Liver (tissue), 8 donors: ENCODE measurements at regions not wholly inside any gene's neighbourhood (a gene's known extent, or its start where the extent isn't known, plus 50 kb on each side); places are given as distances from the start of the nearest gene placed in this dataset.

Experiments
- DNase-seq: peaks from one replicate; pipeline ENCODE4 v3.0.0-alpha.2; 2017; ENCODE audit warnings: low spot score
- H3K27ac ChIP-seq, 2 donors: one replicate each; pipeline ENCODE4 v1.7.0; 2013; ENCODE audit warnings: inconsistent platforms in 2 of 2, low read length in 2 of 2, control low read depth in 1 of 2, low read depth in 1 of 2, mild to moderate bottlenecking in 1 of 2
- H3K27me3 ChIP-seq, 4 donors: one replicate each; pipeline versions ENCODE4 v1.6.1 to v1.7.0; 2013; ENCODE audit warnings: low read length in 3 of 4, inconsistent platforms in 1 of 4, mild to moderate bottlenecking in 1 of 4, moderate library complexity in 1 of 4; ENCODE audit not compliant: control insufficient read depth in 4 of 4, insufficient read depth in 4 of 4
- H3K36me3 ChIP-seq, 4 donors: one replicate each; pipeline versions ENCODE4 v1.6.1 to v1.7.0; 2013; ENCODE audit warnings: low read length in 3 of 4, mild to moderate bottlenecking in 3 of 4, low read depth in 1 of 4, moderate library complexity in 1 of 4; ENCODE audit not compliant: control insufficient read depth in 4 of 4, insufficient read depth in 3 of 4
- H3K4me1 ChIP-seq, 4 donors: one replicate each; pipeline versions ENCODE4 v1.6.1 to v1.7.0; 2013; ENCODE audit warnings: low read length in 3 of 4, mild to moderate bottlenecking in 3 of 4, moderate library complexity in 1 of 4; ENCODE audit not compliant: control insufficient read depth in 4 of 4, insufficient read depth in 4 of 4
- H3K4me3 ChIP-seq, 3 donors: one replicate each; pipeline versions ENCODE4 v1.6.1 to v1.7.0; 2013; ENCODE audit warnings: low read length in 3 of 3, control low read depth in 1 of 3, low read depth in 1 of 3, mild to moderate bottlenecking in 1 of 3
- H3K9ac ChIP-seq, 2 donors: one replicate each; pipeline ENCODE4 v1.7.0; 2013; ENCODE audit warnings: low read length in 2 of 2, mild to moderate bottlenecking in 2 of 2, moderate library complexity in 2 of 2, control low read depth in 1 of 2, low read depth in 1 of 2
- H3K9me3 ChIP-seq, 4 donors: one replicate each; pipeline versions ENCODE4 v1.6.1 to v1.7.0; 2013; ENCODE audit warnings: low read length in 3 of 4; ENCODE audit not compliant: control insufficient read depth in 4 of 4
- ATF3 ChIP-seq: IDR thresholded peaks from 2 replicates; pipeline ENCODE4 v1.6.1; 2016; ENCODE audit warnings: antibody characterized with exemption
- CTCF ChIP-seq: fragments of 150-350 bp; IDR thresholded peaks from 2 replicates; pipeline ENCODE4 v1.5.1; 2017; ENCODE audit warnings: improper control_type of control experiment, low read depth, low read length; ENCODE audit not compliant: missing input control
- EGR1 ChIP-seq, 2 donors: IDR thresholded peaks; 2 replicates each; pipeline ENCODE4 v1.6.1; 2016 to 2018; ENCODE audit warnings: antibody characterized with exemption in 2 of 2, low read depth in 2 of 2
- FOXA1 ChIP-seq: IDR thresholded peaks from 2 replicates; pipeline ENCODE4 v1.6.1; 2016; ENCODE audit warnings: antibody characterized with exemption
- FOXA2 ChIP-seq: IDR thresholded peaks from 2 replicates; pipeline ENCODE4 v1.6.1; 2016; ENCODE audit warnings: antibody characterized with exemption
- HNF4A ChIP-seq, 2 donors: conservative IDR thresholded peaks; 2 replicates each; pipeline ENCODE4 v1.6.1; 2016; ENCODE audit warnings: antibody characterized with exemption in 2 of 2, mild to moderate bottlenecking in 2 of 2
- HNF4G ChIP-seq: IDR thresholded peaks from 2 replicates; pipeline ENCODE4 v1.6.1; 2016; ENCODE audit warnings: antibody characterized with exemption
- JUND ChIP-seq, 2 donors: IDR thresholded peaks; 2 replicates each; pipeline ENCODE4 v1.6.1; 2016; ENCODE audit warnings: antibody characterized with exemption in 2 of 2
- MAX ChIP-seq: IDR thresholded peaks from 2 replicates; pipeline ENCODE4 v1.6.1; 2016; ENCODE audit warnings: antibody characterized with exemption
- NR2F2 ChIP-seq: IDR thresholded peaks from 2 replicates; pipeline ENCODE4 v1.6.1; 2016; ENCODE audit warnings: antibody characterized with exemption
- RAD21 ChIP-seq, 2 donors: IDR thresholded peaks; 2 replicates each; pipeline ENCODE4 v1.6.1; 2016; ENCODE audit warnings: antibody characterized with exemption in 2 of 2, mild to moderate bottlenecking in 2 of 2
- REST ChIP-seq: IDR thresholded peaks from 2 replicates; pipeline ENCODE4 v1.6.1; 2016; ENCODE audit warnings: antibody characterized with exemption, mild to moderate bottlenecking
- RXRA ChIP-seq, 2 donors: IDR thresholded peaks; 2 replicates each; pipeline ENCODE4 v1.6.1; 2017 to 2018; ENCODE audit warnings: antibody characterized with exemption in 2 of 2, mild to moderate bottlenecking in 1 of 2
- SP1 ChIP-seq: IDR thresholded peaks from 2 replicates; pipeline ENCODE4 v1.6.1; 2018; ENCODE audit warnings: antibody characterized with exemption, mild to moderate bottlenecking
- TAF1 ChIP-seq: conservative IDR thresholded peaks from 2 replicates; pipeline ENCODE4 v1.6.1; 2016; ENCODE audit warnings: antibody characterized with exemption, mild to moderate bottlenecking
- YY1 ChIP-seq: IDR thresholded peaks from 2 replicates; pipeline ENCODE4 v1.6.1; 2016; ENCODE audit warnings: antibody characterized with exemption, mild to moderate bottlenecking
- ZBTB33 ChIP-seq: IDR thresholded peaks from 2 replicates; pipeline ENCODE4 v1.6.1; 2016; ENCODE audit warnings: antibody characterized with exemption
- WGBS: extraction: QIAGEN DNeasy Blood & Tissue Kit; methylation state at CpG from one replicate; pipeline ENCODE4 v1.1.7; 2013; 5-methylcytosine and 5-hydroxymethylcytosine counted together
- donor health status: healthy.
- donor health status: healthy.
- donor health status: healthy.
- donor health status: healthy.
- donor health status: healthy.

GRCh38 chr22:47633111-47633510 lies 870.7 kb downstream of the TBC1D22A start (continued):
- TF ChIP-seq CTCF: no peak
- TF ChIP-seq RAD21 (IDR thresholded peaks at IDR 0.05): no peak

- Histone ChIP-seq H3K9ac (no peak overlapping the region), H3K4me3 (no peak overlapping the region), H3K36me3 (no peaks in the 10 kb centered on the region), H3K4me1 (no peaks in the 10 kb centered on the region), H3K27me3 (peaks cover 0 to 5% (median 0%) of the 10 kb centered on the region in 4 donors), H3K9me3 (peaks cover 0 to 8% (median 5%) of the 10 kb centered on the region in 4 donors), H3K27ac (no peak overlapping the region)
- WGBS: 61% methylated on average over 10 of the region's 10 CpGs
- TF ChIP-seq FOXA1 (no peak), YY1 (no peak), ZBTB33 (no peak), HNF4G (no peak), TAF1 (no peak), ATF3 (no peak), RAD21 (IDR thresholded peaks at IDR 0.05) (no peak), RXRA (IDR thresholded peaks at IDR 0.05) (no peak), SP1 (no peak), NR2F2 (no peak), REST (no peak), HNF4A (conservative IDR thresholded peaks at IDR 0.05) (no peak), JUND (IDR thresholded peaks at IDR 0.05) (no peak), EGR1 (IDR thresholded peaks at IDR 0.05; ENCODE audit: low read depth in 2 of 2) (no peak), MAX (no peak), FOXA2 (no peak)
- peak; percentile 2 for DNase-seq
Measured at GRCh38 chr22:47632701-47633100, 870.3 kb downstream of the TBC1D22A start.
